ENCODE measurements at regions not wholly inside any gene's neighbourhood (a gene's known extent, or its start where the extent isn't known, plus 50 kb on each side); places are given as distances from the start of the nearest gene placed in this dataset.
"Not testable (repeated sequence)": the region's sequence is repeated elsewhere in the genome, so short reads cannot be mapped to it uniquely, and the experiment has no call there.

GRCh38 chr11:39462506-39462905 lies 1996.9 kb downstream of the LRRC4C start:
- no peak for FAIRE-seq

- FAIRE-seq: no peak
Measured at GRCh38 chr11:39461066-39461465, 1998.4 kb downstream of the LRRC4C start.

GRCh38 chr11:39459606-39460005 lies 1999.8 kb downstream of the LRRC4C start:
- FAIRE-seq: no peak

GRCh38 chr11:39458481-39458880 lies 2001.0 kb downstream of the LRRC4C start:
- no peak for FAIRE-seq

GRCh38 chr11:39443424-39444022 lies 2015.9 kb downstream of the LRRC4C start:
- FAIRE-seq: no peak

- FAIRE-seq: no peak
Measured at GRCh38 chr11:39442177-39442576, 2017.3 kb downstream of the LRRC4C start.

GRCh38 chr11:39435641-39436040 lies 2023.8 kb downstream of the LRRC4C start:
- FAIRE-seq: no peak

- no peak for FAIRE-seq
Measured at GRCh38 chr11:39434466-39434865, 2025.0 kb downstream of the LRRC4C start.

GRCh38 chr11:39432929-39433328 lies 2026.5 kb downstream of the LRRC4C start:
- FAIRE-seq: no peak

- FAIRE-seq: no peak
Measured at GRCh38 chr11:39425226-39425625, 2034.2 kb downstream of the LRRC4C start.

GRCh38 chr11:39412117-39412516 lies 2047.3 kb downstream of the LRRC4C start:
- no peak for FAIRE-seq

GRCh38 chr11:39385911-39386310 lies 2073.5 kb downstream of the LRRC4C start:
- FAIRE-seq: no peak

- FAIRE-seq: peak; percentile 47
Measured at GRCh38 chr11:39374963-39375698, 2084.3 kb downstream of the LRRC4C start.

GRCh38 chr11:39367534-39367933 lies 2091.9 kb downstream of the LRRC4C start:
- no peak for FAIRE-seq

GRCh38 chr11:39365809-39366436 lies 2093.5 kb downstream of the LRRC4C start:
- no peak for FAIRE-seq

GRCh38 chr11:39363571-39363970 lies 2095.9 kb downstream of the LRRC4C start:
- FAIRE-seq: no peak

- no peak for FAIRE-seq
Measured at GRCh38 chr11:39361557-39361956, 2097.9 kb downstream of the LRRC4C start.

GRCh38 chr11:39345834-39346442 lies 2113.5 kb downstream of the LRRC4C start:
- FAIRE-seq: no peak

GRCh38 chr11:39341461-39341860 lies 2118.0 kb downstream of the LRRC4C start:
- FAIRE-seq: no peak

GRCh38 chr11:39333006-39333405 lies 2126.4 kb downstream of the LRRC4C start:
- not testable (repeated sequence) for FAIRE-seq

GRCh38 chr11:39327302-39327701 lies 2132.2 kb downstream of the LRRC4C start:
- FAIRE-seq: no peak

GRCh38 chr11:39311888-39312287 lies 2147.6 kb downstream of the LRRC4C start:
- not testable (repeated sequence) for FAIRE-seq

- FAIRE-seq: no peak
Measured at GRCh38 chr11:39304586-39304985, 2154.9 kb downstream of the LRRC4C start.

- FAIRE-seq: peak; percentile 70
Measured at GRCh38 chr11:39294648-39295047, 2164.8 kb downstream of the LRRC4C start.

Data from G401.6 (cell line).